Colonic mucosa (tissue), 4 donors: ENCODE measurements at regions not wholly inside any gene's neighbourhood (a gene's known extent, or its start where the extent isn't known, plus 50 kb on each side); places are given as distances from the start of the nearest gene placed in this dataset.
"Not testable (repeated sequence)": the region's sequence is repeated elsewhere in the genome, so short reads cannot be mapped to it uniquely, and the experiment has no call there.

Source experiments
- DNase-seq: peaks from one replicate; pipeline ENCODE4 v3.0.0-alpha.2; 2020
- H3K27ac ChIP-seq: fragments of 200-600 bp; one replicate; pipeline ENCODE4 v1.8.0; 2021
- H3K27me3 ChIP-seq: fragments of 200-600 bp; one replicate; pipeline ENCODE4 v1.8.0; 2021
- H3K36me3 ChIP-seq: fragments of 200-600 bp; one replicate; pipeline ENCODE4 v1.8.0; 2021
- H3K4me1 ChIP-seq: fragments of 200-600 bp; one replicate; pipeline ENCODE4 v1.8.0; 2021; ENCODE audit warnings: mild to moderate bottlenecking
- H3K4me3 ChIP-seq: fragments of 200-600 bp; one replicate; pipeline ENCODE4 v1.8.0; 2021
- H3K9ac ChIP-seq, 2 donors: one replicate each; pipeline ENCODE4 v1.7.0; 2013; ENCODE audit warnings: control low read depth in 2 of 2, low read depth in 2 of 2, low read length in 2 of 2
- H3K9me3 ChIP-seq: fragments of 200-600 bp; one replicate; pipeline ENCODE4 v1.8.0; 2021
- CTCF ChIP-seq: fragments of 200-600 bp; IDR thresholded peaks from one replicate; pipeline ENCODE4 v1.8.0; 2022; ENCODE audit warnings: antibody characterized with exemption, mild to moderate bottlenecking
- intact Hi-C: fragments of 100-400 bp; cut with DNase I; formaldehyde crosslinking; loops from one replicate; pipeline ENCODE4 v1.14.1; 2022
- donor health status: healthy.
- donor health status: DM: no; HTN: no; CAD: no.
- donor health status: DM: no; HTN: no; CAD: no.

DNA sequence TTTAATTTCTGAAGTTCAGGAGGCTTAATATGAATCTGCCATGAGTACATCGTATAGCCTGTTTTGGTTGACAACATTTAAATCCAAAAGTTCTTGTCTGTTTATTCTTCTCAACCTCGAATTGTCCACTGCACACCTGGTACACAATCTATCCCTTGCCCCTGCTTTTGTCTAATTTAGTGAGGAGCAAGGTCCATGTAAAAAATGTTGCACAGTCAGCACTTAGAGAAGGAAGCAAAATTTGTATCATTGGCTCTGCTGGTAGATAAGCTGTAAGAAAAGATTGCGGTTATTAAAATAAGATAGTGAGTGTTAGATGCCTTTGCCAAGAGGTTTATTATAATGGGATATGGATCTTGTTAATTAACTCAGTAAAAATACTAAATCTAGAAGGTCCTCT is 761.5 kb downstream of the RAPGEF2 start:
- intact Hi-C loops = no loop called here
- H3K4me3 ChIP-seq = no peak overlapping the region
- no peak for TF ChIP-seq CTCF
- H3K4me1 ChIP-seq = no peaks in the 10 kb centered on the region
- no peak overlapping the region for H3K27ac ChIP-seq
- DNase-seq = no peak
- H3K27me3 ChIP-seq = no peaks in the 10 kb centered on the region
- no peak overlapping the region for H3K9ac ChIP-seq
- no peaks in the 10 kb centered on the region for H3K36me3 ChIP-seq
- no peaks in the 10 kb centered on the region for H3K9me3 ChIP-seq

DNA sequence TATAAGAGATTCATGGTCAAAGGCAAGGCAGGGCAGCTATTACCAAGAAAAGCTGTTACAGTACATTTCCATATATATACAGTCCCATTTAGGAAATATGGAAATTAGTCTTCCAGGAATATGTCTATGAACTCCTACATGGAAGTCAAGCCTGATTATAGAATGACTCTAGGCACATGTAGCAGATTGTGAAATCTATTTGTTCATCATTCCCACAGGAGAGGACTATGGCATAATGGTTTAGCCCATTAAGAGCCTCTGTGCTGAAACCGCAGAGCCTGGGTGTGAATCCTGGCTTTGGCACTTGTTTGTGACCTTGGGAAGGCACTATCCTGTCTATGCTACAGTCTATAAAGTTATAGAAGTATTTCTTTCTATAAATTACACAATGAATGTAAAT is 764.8 kb downstream of the RAPGEF2 start:
- H3K4me1 ChIP-seq = no peaks in the 10 kb centered on the region
- no peak overlapping the region for H3K27ac ChIP-seq
- H3K9ac ChIP-seq = no peak overlapping the region
- DNase-seq = no peak
- no peaks in the 10 kb centered on the region for H3K36me3 ChIP-seq
- H3K27me3 ChIP-seq = no peaks in the 10 kb centered on the region
- no peak overlapping the region for H3K4me3 ChIP-seq
- intact Hi-C loops = no loop called here
- no peaks in the 10 kb centered on the region for H3K9me3 ChIP-seq
- TF ChIP-seq CTCF = no peak

DNA sequence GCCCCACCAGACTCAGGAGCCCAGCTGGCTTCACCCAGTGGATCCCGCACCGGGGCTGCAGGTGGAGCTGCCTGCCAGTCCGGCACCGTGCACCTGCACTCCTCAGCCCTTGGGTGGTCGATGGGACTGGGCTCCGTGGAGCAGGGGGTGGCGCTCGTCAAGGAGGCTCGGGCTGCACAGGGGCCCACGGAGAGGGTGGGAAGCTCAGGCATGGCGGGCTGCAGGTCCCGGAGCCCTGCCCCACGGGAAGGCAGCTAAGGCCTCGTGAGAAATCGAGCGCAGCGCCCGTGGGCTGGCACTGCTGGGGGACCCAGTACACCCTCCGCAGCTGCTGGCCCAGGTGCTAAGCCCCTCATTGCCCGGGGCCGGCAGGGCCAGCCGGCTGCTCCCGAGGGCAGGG is 766.1 kb downstream of the RAPGEF2 start:
- H3K9ac ChIP-seq, intact Hi-C loops, DNase-seq, H3K9me3 ChIP-seq, H3K36me3 ChIP-seq, H3K27ac ChIP-seq, H3K4me3 ChIP-seq, H3K27me3 ChIP-seq, H3K4me1 ChIP-seq: not testable (repeated sequence)

DNA sequence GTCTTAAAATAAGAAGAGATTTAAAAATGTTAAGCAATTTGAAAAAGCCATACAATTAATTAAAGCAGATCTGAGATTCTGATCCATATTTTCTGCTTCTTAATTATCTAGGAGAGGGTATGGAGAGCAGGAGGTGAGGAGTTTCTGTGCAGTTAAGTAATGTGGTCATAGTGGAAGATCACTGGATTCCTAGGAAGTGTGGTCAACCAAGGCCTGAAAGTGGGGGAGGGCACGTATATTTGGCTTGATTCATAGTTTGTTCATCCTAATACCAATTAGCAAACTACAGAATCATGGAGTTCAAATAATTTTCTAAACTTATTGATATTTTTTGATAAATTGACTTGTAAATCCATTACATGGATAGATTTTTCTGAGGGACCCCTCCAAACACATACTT is 768.3 kb downstream of the RAPGEF2 start:
- no peak for DNase-seq
- Histone ChIP-seq H3K27me3 (no peaks in the 10 kb centered on the region), H3K9me3 (no peaks in the 10 kb centered on the region), H3K9ac (no peak overlapping the region), H3K4me1 (no peaks in the 10 kb centered on the region), H3K27ac (no peak overlapping the region), H3K4me3 (no peak overlapping the region), H3K36me3 (no peaks in the 10 kb centered on the region)
- no peak for TF ChIP-seq CTCF
- intact Hi-C loops = no loop called here

- intact Hi-C loops = no loop called here
- H3K9me3 ChIP-seq = no peaks in the 10 kb centered on the region
- no peak for TF ChIP-seq CTCF
These were observed 778.3 kb downstream of the RAPGEF2 start for GRCh38 chr4:159881158-159881557.

GRCh38 chr4:159884989-159885388 is 782.1 kb downstream of the RAPGEF2 start:
- no peak overlapping the region for H3K27ac ChIP-seq
- H3K4me1 ChIP-seq = no peaks in the 10 kb centered on the region
- H3K9me3 ChIP-seq = no peaks in the 10 kb centered on the region
- H3K36me3 ChIP-seq = no peaks in the 10 kb centered on the region
- H3K4me3 ChIP-seq = no peak overlapping the region
- no peak overlapping the region for H3K9ac ChIP-seq
- TF ChIP-seq CTCF = no peak
- intact Hi-C loops = no loop called here
- no peak for DNase-seq
- no peaks in the 10 kb centered on the region for H3K27me3 ChIP-seq

More at GRCh38 chr4:159881158-159881557, 778.3 kb downstream of the RAPGEF2 start:
- H3K4me1 ChIP-seq = no peaks in the 10 kb centered on the region
- H3K36me3 ChIP-seq = no peaks in the 10 kb centered on the region
- H3K27me3 ChIP-seq = no peaks in the 10 kb centered on the region
- H3K9ac ChIP-seq = no peak overlapping the region
- no peak overlapping the region for H3K4me3 ChIP-seq
- no peak for DNase-seq
- no peak overlapping the region for H3K27ac ChIP-seq
